HEK293 (cell line): ENCODE measurements at regions not wholly inside any gene's neighbourhood (a gene's known extent, or its start where the extent isn't known, plus 50 kb on each side); places are given as distances from the start of the nearest gene placed in this dataset.

Experiments used
- CTCF ChIA-PET: fragments of 350-600 bp; formaldehyde crosslinking; extraction: SDS; loops from one replicate; lab custom pipeline; 2021; ENCODE audit warnings: antibody characterized with exemption; lab: Yijun Ruan, JAX
- POLR2A ChIA-PET: fragments of 300-600 bp; formaldehyde crosslinking; extraction: SDS; loops from one replicate; lab custom pipeline; 2020; ENCODE audit warnings: antibody characterized with exemption, inconsistent platforms; lab: Yijun Ruan, JAX
- H3K27ac ChIP-seq: fragments of 200-500 bp; sonication (Bioruptor generic); 2 replicates; pipeline ENCODE4 v1.5.1; 2014; ENCODE audit warnings: low read depth, low read length, control low read depth, inconsistent platforms; ENCODE audit errors: extremely low read depth
- H3K36me3 ChIP-seq, 2 experiments: fragments of 200-500 bp in 1 of 2; sonication (Bioruptor generic) in 1 of 2; 1 replicate in 1 of 2; 2 replicates in 1 of 2; pipeline ENCODE4 v1.5.1; 2014 to 2017; ENCODE audit warnings: inconsistent platforms in 2 of 2, low read length in 2 of 2; ENCODE audit not compliant: control insufficient read depth in 2 of 2, insufficient read depth in 1 of 2
- H3K4me1 ChIP-seq: fragments of 200-500 bp; sonication (Bioruptor generic); 2 replicates; pipeline ENCODE4 v1.5.1; 2014; ENCODE audit warnings: mild to moderate bottlenecking, low read length, inconsistent platforms; ENCODE audit not compliant: control insufficient read depth, insufficient read depth
- H3K4me3 ChIP-seq: 2 replicates; pipeline ENCODE4 v1.5.1; 2011; ENCODE audit warnings: low read depth, mild to moderate bottlenecking, control low read depth, low read length, moderate library complexity
- H3K9me3 ChIP-seq: fragments of 200-500 bp; sonication (Bioruptor generic); 2 replicates; pipeline ENCODE4 v1.5.1; 2014; ENCODE audit warnings: low read depth, low read length, inconsistent platforms; ENCODE audit not compliant: control insufficient read depth, insufficient read depth
- EGR2 ChIP-seq: fragments of 450-650 bp; formaldehyde crosslinking; IDR thresholded peaks from 2 replicates; pipeline ENCODE4 v1.5.1; 2016; ENCODE audit warnings: low read depth, missing biosample characterization, missing genetic modification characterization
- IKZF3 ChIP-seq: fragments of 450-650 bp; IDR thresholded peaks from 2 replicates; pipeline ENCODE4 v1.5.0; 2018; ENCODE audit warnings: missing biosample characterization, mild to moderate bottlenecking, missing genetic modification characterization, moderate library complexity
- KLF8 ChIP-seq: fragments of 450-650 bp; formaldehyde crosslinking; IDR thresholded peaks from 2 replicates; pipeline ENCODE4 v1.5.1; 2016; ENCODE audit warnings: missing biosample characterization, missing genetic modification characterization
- MZF1 ChIP-seq: fragments of 450-650 bp; formaldehyde crosslinking; IDR thresholded peaks from 2 replicates; pipeline ENCODE4 v1.5.1; 2017; ENCODE audit warnings: missing biosample characterization, missing genetic modification characterization, borderline replicate concordance
- SCRT2 ChIP-seq: fragments of 450-650 bp; formaldehyde crosslinking; IDR thresholded peaks from 2 replicates; pipeline ENCODE4 v1.5.1; 2016; ENCODE audit warnings: missing biosample characterization, missing genetic modification characterization
- ZIC2 ChIP-seq: fragments of 450-650 bp; formaldehyde crosslinking; IDR thresholded peaks from 2 replicates; pipeline ENCODE4 v1.5.1; 2016; ENCODE audit warnings: missing biosample characterization, missing genetic modification characterization
- ZNF10 ChIP-seq: fragments of 450-650 bp; formaldehyde crosslinking; IDR thresholded peaks from 2 replicates; pipeline ENCODE4 v1.5.1; 2017; ENCODE audit warnings: missing biosample characterization, missing genetic modification characterization
- ZNF114 ChIP-seq: fragments of 450-650 bp; formaldehyde crosslinking; IDR thresholded peaks from 2 replicates; pipeline ENCODE4 v1.5.0; 2017; ENCODE audit warnings: missing biosample characterization, missing genetic modification characterization
- ZNF350 ChIP-seq: fragments of 450-650 bp; formaldehyde crosslinking; IDR thresholded peaks from 2 replicates; pipeline ENCODE4 v1.5.0; 2017; ENCODE audit warnings: missing biosample characterization, mild to moderate bottlenecking, missing genetic modification characterization
- ZNF394 ChIP-seq: fragments of 450-650 bp; formaldehyde crosslinking; IDR thresholded peaks from 2 replicates; pipeline ENCODE4 v1.5.1; 2016; ENCODE audit warnings: missing biosample characterization, missing genetic modification characterization, mild to moderate bottlenecking, moderate library complexity, borderline replicate concordance
- ZNF529 ChIP-seq: fragments of 450-650 bp; formaldehyde crosslinking; IDR thresholded peaks from 2 replicates; pipeline ENCODE4 v1.5.1; 2017; ENCODE audit warnings: missing genetic modification characterization, missing biosample characterization; ENCODE audit not compliant: insufficient replicate concordance
- ZNF701 ChIP-seq: fragments of 450-650 bp; formaldehyde crosslinking; IDR thresholded peaks from 2 replicates; pipeline ENCODE4 v1.5.1; 2016; ENCODE audit warnings: missing biosample characterization, missing genetic modification characterization
- ZNF792 ChIP-seq: fragments of 450-650 bp; formaldehyde crosslinking; IDR thresholded peaks from 2 replicates; pipeline ENCODE4 v1.5.1; 2016; ENCODE audit warnings: missing biosample characterization, missing genetic modification characterization
- TF ChIP-seq, protein P1 (sequence below): fragments of 450-650 bp; formaldehyde crosslinking; IDR thresholded peaks from 2 replicates; pipeline ENCODE4 v1.5.1; 2016; ENCODE audit warnings: missing biosample characterization, missing genetic modification characterization, borderline replicate concordance
- TF ChIP-seq, protein P2 (sequence below): fragments of 450-650 bp; formaldehyde crosslinking; IDR thresholded peaks from 2 replicates; pipeline ENCODE4 v1.5.1; 2017; ENCODE audit warnings: missing biosample characterization, missing genetic modification characterization
- TF ChIP-seq, protein P3 (sequence below): fragments of 450-650 bp; formaldehyde crosslinking; IDR thresholded peaks from 2 replicates; pipeline ENCODE4; 2016; ENCODE audit warnings: missing biosample characterization, missing genetic modification characterization

DNA sequence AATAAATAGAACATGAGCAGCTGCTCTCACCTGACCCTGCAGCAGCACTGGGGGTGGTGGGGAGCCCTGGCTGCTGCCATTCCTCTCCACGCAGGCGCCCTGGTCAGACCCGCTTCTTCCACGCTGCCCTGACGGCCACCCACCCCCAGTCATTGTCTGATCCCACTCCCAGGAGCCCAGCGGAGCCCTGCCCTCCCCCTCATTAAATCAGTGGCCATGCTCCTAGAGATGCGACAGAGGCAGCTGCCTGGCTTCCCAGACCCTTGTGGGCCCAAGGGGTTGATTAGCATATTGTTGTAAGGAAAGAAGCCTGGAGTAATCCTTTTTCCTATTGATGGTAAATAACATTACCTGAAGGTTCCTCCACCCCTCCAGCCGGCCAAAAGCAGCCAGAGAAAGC is 301.5 kb downstream of the RRAGC start (continued):
- TF ChIP-seq, protein P1, sequence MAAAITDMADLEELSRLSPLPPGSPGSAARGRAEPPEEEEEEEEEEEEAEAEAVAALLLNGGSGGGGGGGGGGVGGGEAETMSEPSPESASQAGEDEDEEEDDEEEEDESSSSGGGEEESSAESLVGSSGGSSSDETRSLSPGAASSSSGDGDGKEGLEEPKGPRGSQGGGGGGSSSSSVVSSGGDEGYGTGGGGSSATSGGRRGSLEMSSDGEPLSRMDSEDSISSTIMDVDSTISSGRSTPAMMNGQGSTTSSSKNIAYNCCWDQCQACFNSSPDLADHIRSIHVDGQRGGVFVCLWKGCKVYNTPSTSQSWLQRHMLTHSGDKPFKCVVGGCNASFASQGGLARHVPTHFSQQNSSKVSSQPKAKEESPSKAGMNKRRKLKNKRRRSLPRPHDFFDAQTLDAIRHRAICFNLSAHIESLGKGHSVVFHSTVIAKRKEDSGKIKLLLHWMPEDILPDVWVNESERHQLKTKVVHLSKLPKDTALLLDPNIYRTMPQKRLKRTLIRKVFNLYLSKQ, result no peak

DNA sequence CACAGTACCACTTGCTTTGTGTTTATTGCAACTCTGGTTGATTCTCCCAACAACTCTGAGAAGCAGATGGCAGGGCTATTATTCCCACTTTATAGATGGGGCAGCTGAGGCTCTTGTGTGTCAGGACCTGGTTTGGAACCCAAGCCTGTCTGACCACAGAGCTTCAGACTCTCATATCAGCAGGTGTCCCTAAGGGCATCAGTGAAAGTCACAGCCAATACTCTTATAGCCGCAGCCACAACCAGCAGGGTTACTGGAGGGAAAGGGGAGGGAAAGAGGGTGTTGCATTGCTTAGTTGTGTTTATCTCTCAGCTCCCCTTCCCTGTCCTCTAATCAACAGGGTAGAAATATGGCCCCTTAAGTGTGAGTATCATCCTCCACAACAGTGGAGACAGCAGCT is 304.0 kb downstream of the RRAGC start:
- Histone ChIP-seq H3K27ac (no peak overlapping the region), H3K4me3 (no peak overlapping the region), H3K9me3 (no peaks in the 10 kb centered on the region), H3K4me1 (no peaks in the 10 kb centered on the region), H3K36me3 (no peaks in the 10 kb centered on the region)
- POLR2A ChIA-PET, result no interaction called here
- TF ChIP-seq ZIC2 (tag by site-specific recombination), result 0 out of 2 replicates have a peak, but pooled peaks have one; percentile 5
- TF ChIP-seq, protein P2, sequence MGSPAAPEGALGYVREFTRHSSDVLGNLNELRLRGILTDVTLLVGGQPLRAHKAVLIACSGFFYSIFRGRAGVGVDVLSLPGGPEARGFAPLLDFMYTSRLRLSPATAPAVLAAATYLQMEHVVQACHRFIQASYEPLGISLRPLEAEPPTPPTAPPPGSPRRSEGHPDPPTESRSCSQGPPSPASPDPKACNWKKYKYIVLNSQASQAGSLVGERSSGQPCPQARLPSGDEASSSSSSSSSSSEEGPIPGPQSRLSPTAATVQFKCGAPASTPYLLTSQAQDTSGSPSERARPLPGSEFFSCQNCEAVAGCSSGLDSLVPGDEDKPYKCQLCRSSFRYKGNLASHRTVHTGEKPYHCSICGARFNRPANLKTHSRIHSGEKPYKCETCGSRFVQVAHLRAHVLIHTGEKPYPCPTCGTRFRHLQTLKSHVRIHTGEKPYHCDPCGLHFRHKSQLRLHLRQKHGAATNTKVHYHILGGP (tag by site-specific recombination), result no peak
- CTCF ChIA-PET, result no interaction called here

DNA sequence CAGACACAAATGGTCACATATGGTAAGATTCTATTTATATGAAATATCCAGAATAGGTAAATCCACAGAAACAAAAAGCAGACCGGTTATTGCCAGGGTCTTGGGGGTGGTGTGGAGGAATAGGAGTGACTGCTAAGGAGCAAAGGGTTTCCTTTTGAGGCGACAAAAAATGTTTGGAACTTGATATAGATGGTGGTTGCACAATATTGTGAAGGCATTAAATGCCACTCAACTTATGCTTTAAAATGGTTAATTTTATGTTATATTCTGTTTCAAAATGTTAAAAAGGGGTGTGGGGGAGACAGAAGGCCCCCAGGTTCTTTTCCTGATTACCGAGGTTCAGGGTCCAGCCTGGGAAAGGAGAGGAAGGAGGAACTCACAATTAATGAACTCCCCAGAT is 304.4 kb downstream of the RRAGC start:
- H3K27ac ChIP-seq, result no peak overlapping the region
- no peaks in the 10 kb centered on the region for H3K36me3 ChIP-seq
- H3K4me1 ChIP-seq, result no peaks in the 10 kb centered on the region
- ChIA-PET CTCF (no interaction called here), POLR2A (no interaction called here)
- H3K9me3 ChIP-seq, result no peaks in the 10 kb centered on the region
- no peak overlapping the region for H3K4me3 ChIP-seq
- TF ChIP-seq, protein P3, sequence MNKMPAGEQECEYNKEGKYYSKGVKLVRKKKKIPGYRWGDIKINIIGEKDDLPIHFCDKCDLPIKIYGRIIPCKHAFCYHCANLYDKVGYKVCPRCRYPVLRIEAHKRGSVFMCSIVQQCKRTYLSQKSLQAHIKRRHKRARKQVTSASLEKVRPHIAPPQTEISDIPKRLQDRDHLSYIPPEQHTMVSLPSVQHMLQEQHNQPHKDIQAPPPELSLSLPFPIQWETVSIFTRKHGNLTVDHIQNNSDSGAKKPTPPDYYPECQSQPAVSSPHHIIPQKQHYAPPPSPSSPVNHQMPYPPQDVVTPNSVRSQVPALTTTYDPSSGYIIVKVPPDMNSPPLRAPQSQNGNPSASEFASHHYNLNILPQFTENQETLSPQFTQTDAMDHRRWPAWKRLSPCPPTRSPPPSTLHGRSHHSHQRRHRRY (tag by site-specific recombination), result no peak
- TF ChIP-seq ZNF114 (tag by site-specific recombination) (no peak), ZNF701 (tag by site-specific recombination) (no peak), ZNF10 (tag by site-specific recombination) (no peak), EGR2 (tag by site-specific recombination) (no peak), SCRT2 (tag by site-specific recombination) (no peak), KLF8 (no peak), IKZF3 (tag by site-specific recombination) (no peak), ZNF394 (tag by site-specific recombination) (no peak), MZF1 (tag by site-specific recombination) (no peak), ZNF792 (tag by site-specific recombination) (no peak), ZNF529 (tag by site-specific recombination) (no peak), ZNF350 (no peak)
